Tibial nerve (tissue), 4 donors: ENCODE measurements at regions not wholly inside any gene's neighbourhood (a gene's known extent, or its start where the extent isn't known, plus 50 kb on each side); places are given as distances from the start of the nearest gene placed in this dataset.

Source experiments
- DNase-seq, 2 donors: peaks; one replicate each; pipeline ENCODE4 v3.0.0-alpha.2; 2019; ENCODE audit warnings: low spot score in 2 of 2
- H3K27ac ChIP-seq, 4 donors: fragments of 200-600 bp; sonication (generic) in 3 of 4; one replicate each; pipeline ENCODE4 v1.5.1; 2017 to 2019; ENCODE audit warnings: mild to moderate bottlenecking in 1 of 4
- H3K27me3 ChIP-seq, 2 donors: fragments of 200-600 bp; sonication (generic) in 1 of 2; one replicate each; pipeline versions ENCODE4 v1.5.1 to v1.6.0; 2017 to 2019
- H3K36me3 ChIP-seq, 3 donors: fragments of 200-600 bp; sonication (generic); one replicate each; pipeline ENCODE4 v1.5.1; 2018 to 2019
- H3K4me1 ChIP-seq, 4 donors: fragments of 200-600 bp; sonication (generic) in 3 of 4; one replicate each; pipeline ENCODE4 v1.5.1; 2017 to 2019
- H3K4me3 ChIP-seq, 4 donors: fragments of 200-600 bp; sonication (generic) in 3 of 4; one replicate each; pipeline ENCODE4 v1.5.1; 2017 to 2019; ENCODE audit warnings: mild to moderate bottlenecking in 1 of 4, moderate library complexity in 1 of 4
- H3K9me3 ChIP-seq, 4 donors: fragments of 200-600 bp; sonication (generic) in 3 of 4; one replicate each; pipeline ENCODE4 v1.5.1; 2017 to 2019
- EP300 ChIP-seq, 2 donors: sonication (generic); formaldehyde crosslinking; IDR thresholded peaks; one replicate each; pipeline ENCODE4 v1.6.1; 2017; ENCODE audit warnings: antibody characterized with exemption in 2 of 2, mild to moderate bottlenecking in 1 of 2
- POLR2A ChIP-seq, 2 donors: fragments of 450-650 bp; IDR thresholded peaks; one replicate each; pipeline ENCODE4 v1.6.1; 2017; ENCODE audit warnings: antibody characterized with exemption in 2 of 2, mild to moderate bottlenecking in 2 of 2, moderate library complexity in 2 of 2
- WGBS, 2 donors: methylation state at CpG; one replicate each; pipeline ENCODE4 v1.1.5; 2018; 5-methylcytosine and 5-hydroxymethylcytosine counted together
- TF ChIP-seq, protein P1 (sequence below), 5 experiments: fragments of 200-600 bp in 3 of 5; fragments of 450-650 bp in 2 of 5; sonication (generic) in 3 of 5; IDR thresholded peaks; one replicate each; pipeline ENCODE4 v1.5.1; 2016 to 2019; ENCODE audit warnings: antibody characterized with exemption in 5 of 5, mild to moderate bottlenecking in 3 of 5, moderate library complexity in 2 of 5

DNA sequence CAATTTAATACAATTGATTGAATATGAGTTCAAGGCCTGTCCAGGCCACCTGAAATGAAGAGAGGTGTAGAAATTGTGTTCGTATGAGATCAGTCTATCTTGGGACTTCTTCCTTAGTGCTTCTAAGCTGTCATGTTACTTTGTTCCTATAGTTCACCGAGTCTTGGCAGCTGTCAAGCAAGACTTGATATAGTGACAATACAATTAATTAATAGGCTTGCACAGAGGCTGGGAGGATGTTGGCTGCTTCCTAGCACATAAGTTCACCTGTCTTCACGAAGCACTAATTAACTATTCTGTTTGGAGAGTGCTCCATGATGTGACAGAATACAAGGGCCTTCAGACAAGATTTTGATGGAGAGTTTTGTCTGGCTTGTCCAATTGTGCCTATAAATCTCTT, 103.7 kb upstream of the CD96 start:
- Histone ChIP-seq H3K27ac (no peak overlapping the region), H3K4me1 (no peaks in the 10 kb centered on the region), H3K27me3 (no peaks in the 10 kb centered on the region), H3K4me3 (no peak overlapping the region), H3K9me3 (peaks cover 0 to 6% (median 0%) of the 10 kb centered on the region in 4 donors), H3K36me3 (no peaks in the 10 kb centered on the region)
- 78 to 87% methylated on average over 3 of the region's 3 CpGs for WGBS, 2 donors
- TF ChIP-seq EP300 (IDR thresholded peaks at IDR 0.05) (no peak), POLR2A (IDR thresholded peaks at IDR 0.05) (no peak)
- TF ChIP-seq, protein P1, sequence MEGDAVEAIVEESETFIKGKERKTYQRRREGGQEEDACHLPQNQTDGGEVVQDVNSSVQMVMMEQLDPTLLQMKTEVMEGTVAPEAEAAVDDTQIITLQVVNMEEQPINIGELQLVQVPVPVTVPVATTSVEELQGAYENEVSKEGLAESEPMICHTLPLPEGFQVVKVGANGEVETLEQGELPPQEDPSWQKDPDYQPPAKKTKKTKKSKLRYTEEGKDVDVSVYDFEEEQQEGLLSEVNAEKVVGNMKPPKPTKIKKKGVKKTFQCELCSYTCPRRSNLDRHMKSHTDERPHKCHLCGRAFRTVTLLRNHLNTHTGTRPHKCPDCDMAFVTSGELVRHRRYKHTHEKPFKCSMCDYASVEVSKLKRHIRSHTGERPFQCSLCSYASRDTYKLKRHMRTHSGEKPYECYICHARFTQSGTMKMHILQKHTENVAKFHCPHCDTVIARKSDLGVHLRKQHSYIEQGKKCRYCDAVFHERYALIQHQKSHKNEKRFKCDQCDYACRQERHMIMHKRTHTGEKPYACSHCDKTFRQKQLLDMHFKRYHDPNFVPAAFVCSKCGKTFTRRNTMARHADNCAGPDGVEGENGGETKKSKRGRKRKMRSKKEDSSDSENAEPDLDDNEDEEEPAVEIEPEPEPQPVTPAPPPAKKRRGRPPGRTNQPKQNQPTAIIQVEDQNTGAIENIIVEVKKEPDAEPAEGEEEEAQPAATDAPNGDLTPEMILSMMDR (IDR thresholded peaks at IDR 0.05): no peak
- no peak for DNase-seq

DNA sequence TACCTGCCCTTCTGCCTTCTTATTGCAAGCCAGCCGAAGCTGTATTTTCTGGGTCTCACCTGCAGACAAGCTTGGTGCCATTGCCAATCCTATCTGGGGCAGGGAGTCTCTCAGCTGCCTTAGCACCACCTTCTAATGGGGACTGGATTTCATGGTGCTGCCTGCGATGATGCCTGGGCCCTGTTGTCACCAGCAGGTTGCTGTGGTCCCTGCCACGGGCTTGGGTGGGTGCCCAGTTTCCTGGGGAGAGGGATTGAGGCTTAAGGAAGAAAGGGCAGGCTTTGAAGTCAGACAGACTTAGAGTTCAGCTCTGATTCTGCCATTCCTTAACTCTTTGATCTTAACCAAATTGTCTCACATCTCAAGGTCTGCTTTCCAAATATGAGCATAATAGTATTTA, 87.4 kb upstream of the CD96 start:
- no peak for TF ChIP-seq POLR2A (IDR thresholded peaks at IDR 0.05)
- TF ChIP-seq, protein P1 (IDR thresholded peaks at IDR 0.05): no peak
- no peak for TF ChIP-seq EP300 (IDR thresholded peaks at IDR 0.05)
- Histone ChIP-seq H3K36me3 (no peaks in the 10 kb centered on the region), H3K4me1 (no peaks in the 10 kb centered on the region), H3K9me3 (peaks cover 0 to 5% (median 0%) of the 10 kb centered on the region in 4 donors), H3K4me3 (no peak overlapping the region), H3K27me3 (no peaks in the 10 kb centered on the region), H3K27ac (no peak overlapping the region)
- 65 to 77% methylated on average over 3 of the region's 3 CpGs for WGBS, 2 donors
- DNase-seq: no peak

DNA sequence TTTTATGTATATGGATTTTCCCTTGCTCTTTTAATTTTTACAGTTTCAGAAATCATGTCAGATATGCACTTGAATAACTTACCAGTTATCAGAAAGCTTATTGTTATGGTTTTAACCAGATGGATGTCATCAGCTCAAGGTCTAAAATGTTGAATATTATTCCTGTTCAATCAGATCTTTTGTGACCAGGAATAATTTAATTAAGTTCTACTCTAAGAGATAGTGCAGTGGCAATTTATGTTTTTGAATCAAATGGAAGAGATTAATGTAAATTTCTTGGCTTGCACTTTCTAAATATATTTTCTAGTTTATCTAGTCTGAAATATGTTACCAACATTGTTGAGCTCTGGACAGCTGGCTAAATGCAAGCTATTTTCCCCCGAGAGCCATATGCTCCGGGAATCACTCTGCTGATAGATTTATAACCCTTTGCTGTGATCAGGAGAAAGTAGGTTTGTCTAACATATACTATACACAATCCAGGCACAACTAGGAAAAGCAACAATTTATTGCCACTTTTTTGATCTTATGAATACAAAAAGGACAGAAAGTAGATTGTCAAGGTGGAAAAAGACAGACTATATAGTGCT, 76.8 kb upstream of the CD96 start:
- WGBS, 2 donors: 14 to 23% methylated on average over 2 of the region's 2 CpGs
- TF ChIP-seq EP300 (IDR thresholded peaks at IDR 0.05): no peak
- TF ChIP-seq POLR2A (IDR thresholded peaks at IDR 0.05): no peak

DNA sequence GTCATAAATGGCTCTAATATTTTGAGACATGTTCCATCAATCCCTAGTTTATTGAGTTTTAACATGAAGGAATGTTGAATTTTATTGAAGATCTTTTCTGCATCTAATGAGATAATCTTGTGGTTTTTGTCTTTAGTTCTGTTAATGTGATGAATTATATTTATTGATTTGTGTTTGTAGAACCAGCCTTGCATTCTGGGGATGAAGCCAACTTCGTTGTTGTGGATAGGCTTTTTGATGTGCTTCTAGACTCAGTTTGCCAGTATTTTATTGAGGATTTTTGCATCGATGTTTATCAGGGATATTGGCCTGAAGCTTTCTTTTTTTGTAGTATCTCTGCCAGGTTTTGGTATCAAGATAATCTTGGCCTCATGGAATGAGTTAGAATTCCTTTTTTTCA, 72.0 kb upstream of the CD96 start:
- H3K4me1 ChIP-seq: no peaks in the 10 kb centered on the region
- DNase-seq: no peak
- no peaks in the 10 kb centered on the region for H3K27me3 ChIP-seq
- H3K27ac ChIP-seq: no peak overlapping the region
- H3K4me3 ChIP-seq: no peak overlapping the region
- no peaks in the 10 kb centered on the region for H3K36me3 ChIP-seq
- WGBS, 2 donors: 86% methylated on average over 2 of the region's 2 CpGs
- TF ChIP-seq, protein P1 (IDR thresholded peaks at IDR 0.05): no peak
- TF ChIP-seq EP300 (IDR thresholded peaks at IDR 0.05) (no peak), POLR2A (IDR thresholded peaks at IDR 0.05) (no peak)
- peaks cover 0 to 5% (median 0%) of the 10 kb centered on the region in 4 donors for H3K9me3 ChIP-seq

More for the DNA sequence above, 76.8 kb upstream of the CD96 start:
- no peaks in the 10 kb centered on the region for H3K36me3 ChIP-seq
- no peaks in the 10 kb centered on the region for H3K27me3 ChIP-seq
- DNase-seq: no peak
- H3K4me3 ChIP-seq: no peak overlapping the region
- no peaks in the 10 kb centered on the region for H3K4me1 ChIP-seq
- peaks cover 0 to 1% (median 0%) of the 10 kb centered on the region in 4 donors for H3K9me3 ChIP-seq
- no peak overlapping the region for H3K27ac ChIP-seq

DNA sequence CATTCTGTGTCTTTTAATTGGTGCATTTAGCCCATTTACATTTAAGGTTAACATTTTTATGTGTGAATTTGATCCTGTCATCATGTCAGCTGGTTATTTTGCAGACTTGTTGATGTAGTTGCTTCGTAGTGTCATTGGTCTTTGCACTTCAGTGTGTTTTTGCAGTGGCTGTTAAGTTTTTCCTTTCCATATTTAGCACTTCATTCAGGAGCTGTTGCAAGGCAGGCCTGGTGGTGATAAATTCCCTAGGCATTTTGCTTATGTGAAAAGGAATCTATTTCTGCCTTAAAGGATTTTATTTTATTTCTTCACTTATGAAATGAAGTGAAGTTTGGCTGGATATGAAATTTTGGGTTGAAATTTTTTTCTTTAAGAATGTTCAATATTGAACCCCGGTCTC, 70.2 kb upstream of the CD96 start:
- Histone ChIP-seq H3K27me3 (no peaks in the 10 kb centered on the region), H3K36me3 (no peaks in the 10 kb centered on the region), H3K4me3 (no peak overlapping the region), H3K4me1 (no peaks in the 10 kb centered on the region), H3K27ac (no peak overlapping the region), H3K9me3 (peaks cover 0 to 5% (median 0%) of the 10 kb centered on the region in 4 donors)
- 76 to 80% methylated on average over 2 of the region's 2 CpGs for WGBS, 2 donors
- DNase-seq: no peak
- TF ChIP-seq EP300 (IDR thresholded peaks at IDR 0.05) (no peak), POLR2A (IDR thresholded peaks at IDR 0.05) (no peak)
- TF ChIP-seq, protein P1 (IDR thresholded peaks at IDR 0.05): no peak
